Spleen (tissue), 11 donors: ENCODE measurements at regions not wholly inside any gene's neighbourhood (a gene's known extent, or its start where the extent isn't known, plus 50 kb on each side); places are given as distances from the start of the nearest gene placed in this dataset.

Source experiments
- DNase-seq: peaks from one replicate; pipeline ENCODE4 v3.0.0-alpha.2; 2020
- H3K27ac ChIP-seq, 8 donors: fragments of 200-600 bp; sonication (generic) in 7 of 8; 1 replicate in 4 of 8; 2 replicates in 4 of 8; pipeline versions ENCODE4 v1.5.0 to v1.8.0; 2016 to 2021; ENCODE audit warnings: inconsistent platforms in 4 of 8, mild to moderate bottlenecking in 4 of 8, moderate library complexity in 1 of 8
- H3K27me3 ChIP-seq, 7 donors: fragments of 200-600 bp; sonication (generic) in 6 of 7; replicated peaks in 1 of 7; 1 replicate in 4 of 7; 2 replicates in 3 of 7; pipeline versions ENCODE4 v1.5.0 to v1.8.0; 2016 to 2021; ENCODE audit warnings: inconsistent platforms in 3 of 7, mild to moderate bottlenecking in 1 of 7
- H3K36me3 ChIP-seq, 6 donors: fragments of 200-600 bp; sonication (generic) in 5 of 6; 1 replicate in 4 of 6; 2 replicates in 2 of 6; pipeline versions ENCODE4 v1.5.0 to v1.8.0; 2016 to 2021; ENCODE audit warnings: inconsistent platforms in 2 of 6
- H3K4me1 ChIP-seq, 6 donors: fragments of 200-600 bp; sonication (generic) in 5 of 6; 1 replicate in 3 of 6; 2 replicates in 3 of 6; pipeline versions ENCODE4 v1.5.0 to v1.8.0; 2016 to 2021; ENCODE audit warnings: inconsistent platforms in 3 of 6
- H3K4me3 ChIP-seq, 8 donors: fragments of 200-600 bp; sonication (generic) in 7 of 8; 1 replicate in 4 of 8; 2 replicates in 4 of 8; pipeline versions ENCODE4 v1.5.0 to v1.8.0; 2016 to 2021; ENCODE audit warnings: inconsistent platforms in 4 of 8, mild to moderate bottlenecking in 4 of 8, moderate library complexity in 2 of 8
- H3K9me3 ChIP-seq, 8 donors: fragments of 200-600 bp; sonication (generic) in 7 of 8; 1 replicate in 4 of 8; 2 replicates in 4 of 8; pipeline versions ENCODE4 v1.5.0 to v1.8.0; 2016 to 2021; ENCODE audit warnings: inconsistent platforms in 4 of 8
- CTCF ChIP-seq, 11 experiments: fragments of 200-600 bp in 7 of 11; fragments of 450-650 bp in 4 of 11; sonication (generic) in 4 of 11; IDR thresholded peaks in 8 of 11; conservative IDR thresholded peaks in 3 of 11; 1 replicate in 7 of 11; 2 replicates in 4 of 11; pipeline versions ENCODE4 v1.4.0 to v1.8.0; 2016 to 2021; ENCODE audit warnings: antibody characterized with exemption in 11 of 11, inconsistent platforms in 4 of 11, mild to moderate bottlenecking in 1 of 11
- POLR2A ChIP-seq, 3 donors: fragments of 450-650 bp; IDR thresholded peaks; one replicate each; pipeline ENCODE4 v1.5.1; 2017; ENCODE audit warnings: antibody characterized with exemption in 3 of 3, mild to moderate bottlenecking in 1 of 3
- POLR2AphosphoS5 ChIP-seq, 3 donors: sonication (generic); formaldehyde crosslinking; IDR thresholded peaks; one replicate each; pipeline ENCODE4 v1.5.1; 2017; ENCODE audit warnings: antibody characterized with exemption in 3 of 3
- WGBS, 5 donors: extraction: QIAGEN DNeasy Blood & Tissue Kit in 3 of 5; methylation state at CpG; one replicate each; pipeline versions ENCODE4 v1.1.5 to v1.1.7; 2013 to 2018; 5-methylcytosine and 5-hydroxymethylcytosine counted together
- intact Hi-C: fragments of 100-400 bp; cut with DNase I; formaldehyde crosslinking; loops from one replicate; pipeline ENCODE4 v1.15.0; 2023; ENCODE audit warnings: low total_unique reads
- donor health status: healthy with polysubstance abuse.
- donor health status: DM: no; HTN: no; CAD: no; lungs with moderate emphysema.
- donor health status: DM: no; HTN: no; CAD: no.
- donor health status: Bipolar disorder and iron deficiency.
- donor health status: healthy.
- donor health status: DM: no; HTN: no; CAD: no.
- donor health status: DM: yes; HTN: yes; CAD: no.

- Histone ChIP-seq H3K36me3 (no peaks in the 10 kb centered on the region), H3K4me1 (no peaks in the 10 kb centered on the region), H3K9me3 (no peaks in the 10 kb centered on the region), H3K27ac (no peak overlapping the region), H3K27me3 (no peaks in the 10 kb centered on the region), H3K4me3 (no peak overlapping the region)
- no peak for DNase-seq
- 78 to 90% (median 84%) methylated on average over 2 of the region's 2 CpGs for WGBS, 5 donors
- intact Hi-C loops = no loop called here
- TF ChIP-seq POLR2A (IDR thresholded peaks at IDR 0.05) = no peak
- no peak for TF ChIP-seq CTCF (IDR thresholded peaks at IDR 0.05 in 8 of 11, conservative IDR thresholded peaks at IDR 0.05 in 3 of 11)
- TF ChIP-seq POLR2AphosphoS5 (IDR thresholded peaks at IDR 0.05) = no peak
Observed at GRCh38 chr17:70869402-70870085, 700.2 kb downstream of the KCNJ2 start.

DNA sequence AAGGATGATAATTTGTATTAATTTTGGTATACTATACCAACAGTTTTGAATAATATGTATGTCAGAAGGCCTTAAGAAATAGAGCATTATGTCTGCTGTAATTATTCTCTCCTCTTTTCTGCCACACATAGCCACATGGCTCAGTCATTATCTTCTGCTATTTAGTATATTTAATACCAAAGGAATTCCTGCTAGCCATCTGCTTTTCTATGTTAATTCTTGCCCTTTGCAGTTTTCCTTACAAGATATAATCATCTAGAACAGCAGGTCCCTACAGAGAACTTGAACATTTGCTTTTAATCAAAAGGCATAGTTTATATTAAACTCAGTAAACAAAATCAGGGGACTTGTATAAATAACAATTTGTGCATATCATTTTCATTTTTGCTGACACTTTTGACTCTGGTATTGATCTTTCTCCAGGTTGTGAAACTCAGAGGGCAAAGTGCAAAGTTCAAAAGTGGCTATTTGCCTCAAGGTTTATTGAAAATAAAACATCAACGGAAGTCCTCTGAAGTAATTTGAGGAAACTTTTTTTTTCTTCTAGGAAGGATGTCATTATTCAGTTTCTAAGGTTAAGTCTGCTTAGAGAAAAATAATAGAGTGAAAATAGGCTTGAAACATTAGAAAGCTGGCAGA, 702.0 kb downstream of the KCNJ2 start:
- 35 to 51% (median 40%) methylated on average over 1 of the region's 1 CpG for WGBS, 5 donors
- no peaks in the 10 kb centered on the region for H3K4me1 ChIP-seq
- DNase-seq = no peak
- H3K27me3 ChIP-seq = no peaks in the 10 kb centered on the region
- no peak for TF ChIP-seq POLR2A (IDR thresholded peaks at IDR 0.05)
- no peak for TF ChIP-seq POLR2AphosphoS5 (IDR thresholded peaks at IDR 0.05)
- no peak for TF ChIP-seq CTCF (IDR thresholded peaks at IDR 0.05 in 8 of 11, conservative IDR thresholded peaks at IDR 0.05 in 3 of 11)
- intact Hi-C loops = no loop called here
- H3K36me3 ChIP-seq = no peaks in the 10 kb centered on the region
- no peaks in the 10 kb centered on the region for H3K9me3 ChIP-seq
- no peak overlapping the region for H3K4me3 ChIP-seq
- H3K27ac ChIP-seq = no peak overlapping the region

DNA sequence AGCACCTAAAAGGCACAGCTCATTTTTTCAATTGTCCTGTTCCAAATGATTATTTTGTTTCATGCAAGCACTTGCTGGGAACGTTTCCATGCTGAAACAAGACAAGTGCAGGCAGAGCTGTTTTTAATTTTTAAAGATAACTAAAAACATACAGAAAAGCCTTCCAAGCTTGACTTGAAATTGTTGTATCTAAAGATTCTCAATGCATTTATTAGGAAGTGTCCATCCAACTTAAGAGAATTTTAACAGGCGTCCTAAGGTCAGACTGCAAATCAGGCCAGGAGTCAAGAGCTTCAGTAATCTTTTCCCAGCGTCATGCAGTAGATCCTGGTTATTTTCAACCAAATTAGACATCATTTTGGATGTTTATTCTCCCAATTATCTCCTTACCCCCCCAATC, 702.8 kb downstream of the KCNJ2 start:
- H3K36me3 ChIP-seq = no peaks in the 10 kb centered on the region
- H3K4me3 ChIP-seq = no peak overlapping the region
- intact Hi-C loops = no loop called here
- H3K4me1 ChIP-seq = no peaks in the 10 kb centered on the region
- TF ChIP-seq CTCF (IDR thresholded peaks at IDR 0.05 in 8 of 11, conservative IDR thresholded peaks at IDR 0.05 in 3 of 11) = no peak
- TF ChIP-seq POLR2A (IDR thresholded peaks at IDR 0.05) = no peak
- no peak for TF ChIP-seq POLR2AphosphoS5 (IDR thresholded peaks at IDR 0.05)
- WGBS, 5 donors = 40 to 63% (median 56%) methylated on average over 3 of the region's 3 CpGs
- no peak for DNase-seq
- no peaks in the 10 kb centered on the region for H3K9me3 ChIP-seq
- no peaks in the 10 kb centered on the region for H3K27me3 ChIP-seq
- no peak overlapping the region for H3K27ac ChIP-seq

GRCh38 chr17:70875729-70876310, 706.5 kb downstream of the KCNJ2 start:
- DNase-seq = no peak
- intact Hi-C loops = no loop called here
- Histone ChIP-seq H3K27ac (no peak overlapping the region), H3K4me3 (no peak overlapping the region), H3K27me3 (no peaks in the 10 kb centered on the region), H3K4me1 (no peaks in the 10 kb centered on the region), H3K9me3 (no peaks in the 10 kb centered on the region), H3K36me3 (no peaks in the 10 kb centered on the region)
- 44 to 76% (median 65%) methylated on average over 2 of the region's 2 CpGs for whole genome bisulfite sequencing, 5 donors
- TF ChIP-seq POLR2AphosphoS5 (IDR thresholded peaks at IDR 0.05) = no peak
- TF ChIP-seq POLR2A (IDR thresholded peaks at IDR 0.05) = no peak
